Keratinocyte (primary cell): ENCODE measurements at regions not wholly inside any gene's neighbourhood (a gene's known extent, or its start where the extent isn't known, plus 50 kb on each side); places are given as distances from the start of the nearest gene placed in this dataset.

ENCODE experiments used
- DNase-seq: peaks from one replicate; pipeline ENCODE4 v3.0.0-alpha.2; 2011; ENCODE audit warnings: low read depth, missing footprints, low spot score
- FAIRE-seq: peaks from 2 replicates; lab custom pipeline; 2011; peaks lifted over from hg19 to GRCh38; lab: Jason Lieb, UNC
- H2AFZ ChIP-seq: 2 replicates; pipeline ENCODE4 v1.6.0; 2012; ENCODE audit warnings: low read length, control low read depth, inconsistent platforms; ENCODE audit not compliant: control insufficient read depth
- H3K27ac ChIP-seq: 2 replicates; pipeline ENCODE4 v1.5.1; 2011; ENCODE audit warnings: low read length; ENCODE audit not compliant: control insufficient read depth, insufficient read depth
- H3K27me3 ChIP-seq: 3 replicates; pipeline ENCODE4 v1.6.0; 2011; ENCODE audit warnings: low read length; ENCODE audit not compliant: control insufficient read depth, insufficient read depth; ENCODE audit errors: extremely low read depth
- H3K36me3 ChIP-seq, 2 experiments: 2 replicates in 1 of 2; 3 replicates in 1 of 2; pipeline ENCODE4 v1.5.1; 2011; ENCODE audit warnings: low read length in 2 of 2, mild to moderate bottlenecking in 1 of 2; ENCODE audit not compliant: control insufficient read depth in 2 of 2, insufficient read depth in 2 of 2; ENCODE audit errors: extremely low read depth in 1 of 2
- H3K4me1 ChIP-seq: 3 replicates; pipeline ENCODE4 v1.5.1; 2011; ENCODE audit warnings: low read length; ENCODE audit not compliant: control insufficient read depth, insufficient read depth; ENCODE audit errors: extremely low read depth
- H3K4me2 ChIP-seq: 3 replicates; pipeline ENCODE4 v1.6.0; 2011; ENCODE audit warnings: low read depth, low read length; ENCODE audit not compliant: control insufficient read depth, insufficient read depth; ENCODE audit errors: extremely low read depth
- H3K4me3 ChIP-seq, 3 experiments: fragments of 200-600 bp in 1 of 3; sonication (generic) in 1 of 3; 2 replicates in 2 of 3; 3 replicates in 1 of 3; pipeline ENCODE4 v1.5.1; 2011 to 2016; ENCODE audit warnings: low read length in 3 of 3, mild to moderate bottlenecking in 3 of 3, control low read depth in 2 of 3, inconsistent platforms in 1 of 3, low read depth in 1 of 3, mixed read lengths in 1 of 3, mixed run types in 1 of 3, moderate library complexity in 1 of 3; ENCODE audit not compliant: control insufficient read depth in 2 of 3, insufficient read depth in 2 of 3; ENCODE audit errors: extremely low read depth in 1 of 3
- H3K79me2 ChIP-seq: 2 replicates; pipeline ENCODE4 v1.6.0; 2012; ENCODE audit warnings: low read length; ENCODE audit not compliant: control insufficient read depth, insufficient read depth
- H3K9ac ChIP-seq: 3 replicates; pipeline ENCODE4 v1.6.0; 2011; ENCODE audit warnings: low read length; ENCODE audit not compliant: control insufficient read depth, insufficient read depth; ENCODE audit errors: extremely low read depth
- H3K9me1 ChIP-seq: 3 replicates; pipeline ENCODE4 v1.6.0; 2011; ENCODE audit warnings: low read length; ENCODE audit not compliant: control insufficient read depth, insufficient read depth; ENCODE audit errors: extremely low read depth
- H3K9me3 ChIP-seq: 2 replicates; pipeline ENCODE4 v1.5.1; 2012; ENCODE audit warnings: low read depth, low read length; ENCODE audit not compliant: control insufficient read depth
- H4K20me1 ChIP-seq: 3 replicates; pipeline ENCODE4 v1.6.0; 2011; ENCODE audit warnings: low read length; ENCODE audit not compliant: control insufficient read depth, insufficient read depth; ENCODE audit errors: extremely low read depth
- EZH2 ChIP-seq: IDR thresholded peaks from one replicate; pipeline ENCODE4 v1.6.1; 2012; ENCODE audit warnings: inconsistent platforms, mild to moderate bottlenecking, low read length, moderate library complexity
- dilution Hi-C: fragments of 300-500 bp; cut with MboI; formaldehyde crosslinking; loops from one replicate; pipeline ENCODE4 v1.7.0; 2020; ENCODE audit warnings: low sequenced_read_pairs; ENCODE audit not compliant: extremely low pct_ligation_motif_present
- TF ChIP-seq, protein P1 (sequence below), 3 experiments: IDR thresholded peaks in 1 of 3; conservative IDR thresholded peaks in 1 of 3; optimal IDR thresholded peaks in 1 of 3; 2 replicates in 2 of 3; 3 replicates in 1 of 3; pipeline versions ENCODE3 to v1.5.1; 2011; ENCODE audit warnings: low read length in 3 of 3, mild to moderate bottlenecking in 3 of 3, moderate library complexity in 2 of 3, control low read depth in 1 of 3, inconsistent platforms in 1 of 3; ENCODE audit not compliant: insufficient read depth in 2 of 3; ENCODE audit errors: extremely low read depth in 1 of 3

DNA sequence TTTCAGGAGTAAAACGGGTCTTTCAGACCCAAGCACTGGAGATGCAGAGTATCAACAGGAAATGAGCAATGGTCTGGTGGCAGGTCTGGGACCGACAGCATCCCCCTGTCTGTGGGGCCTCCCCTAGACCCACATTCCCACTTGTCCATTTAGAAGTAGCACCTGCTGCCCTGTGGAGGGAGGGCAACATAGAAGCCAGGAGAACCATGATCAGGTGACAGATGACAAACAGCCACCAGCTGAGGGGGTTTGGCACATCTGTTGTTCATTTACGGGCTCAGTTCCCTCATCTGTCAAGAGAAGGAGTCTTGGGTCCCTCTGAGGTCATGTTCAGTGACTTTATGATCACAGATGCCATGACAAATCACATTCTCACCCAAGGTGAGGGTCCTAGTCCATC lies 77.9 kb upstream of the SLC66A3 start:
- no peak for FAIRE-seq

DNA sequence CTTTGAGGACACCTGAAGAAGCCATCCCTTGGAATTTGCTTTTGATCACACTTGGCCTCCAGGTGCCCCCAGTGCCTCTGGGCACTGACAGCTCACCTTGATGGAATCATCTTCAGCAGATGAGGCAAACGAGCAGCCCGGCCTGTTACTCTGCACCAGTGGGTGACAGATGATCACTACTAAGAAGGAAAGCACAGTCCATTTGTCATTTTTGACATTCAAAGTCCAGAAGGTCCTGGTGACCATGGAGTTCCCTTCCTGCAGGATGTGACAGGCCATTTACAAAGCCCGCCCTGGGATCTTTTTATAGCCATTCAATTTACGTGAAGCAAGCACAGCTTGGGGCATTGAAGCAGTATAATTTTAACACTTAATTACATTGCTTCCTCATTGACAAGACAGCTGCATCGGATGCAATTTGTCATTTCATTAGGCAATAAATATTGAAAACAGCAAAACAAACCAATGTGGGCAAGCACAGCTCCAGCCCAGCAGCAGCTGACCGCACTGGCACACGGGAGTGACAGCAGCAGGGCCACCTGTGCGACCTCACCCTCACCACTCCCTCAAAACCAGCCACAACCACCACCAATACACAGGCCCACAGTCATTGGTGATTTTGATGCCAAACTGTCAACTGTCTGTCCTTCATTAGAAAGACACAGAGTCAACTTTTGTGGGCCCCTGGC lies 76.0 kb upstream of the SLC66A3 start:
- Histone ChIP-seq H3K27me3 (no peaks in the 10 kb centered on the region), H3K36me3 (no peaks in the 10 kb centered on the region), H4K20me1 (no peaks in the 10 kb centered on the region), H3K4me1 (no peaks in the 10 kb centered on the region), H3K79me2 (no peaks in the 10 kb centered on the region), H3K9me1 (no peaks in the 10 kb centered on the region), H3K9me3 (no peaks in the 10 kb centered on the region), H3K9ac (no peak overlapping the region), H3K4me3 (no peak overlapping the region), H3K4me2 (no peak overlapping the region), H2AFZ (no peak overlapping the region), H3K27ac (no peak overlapping the region)
- dilution Hi-C loops = no loop called here
- DNase-seq = no peak
- TF ChIP-seq, protein P1, sequence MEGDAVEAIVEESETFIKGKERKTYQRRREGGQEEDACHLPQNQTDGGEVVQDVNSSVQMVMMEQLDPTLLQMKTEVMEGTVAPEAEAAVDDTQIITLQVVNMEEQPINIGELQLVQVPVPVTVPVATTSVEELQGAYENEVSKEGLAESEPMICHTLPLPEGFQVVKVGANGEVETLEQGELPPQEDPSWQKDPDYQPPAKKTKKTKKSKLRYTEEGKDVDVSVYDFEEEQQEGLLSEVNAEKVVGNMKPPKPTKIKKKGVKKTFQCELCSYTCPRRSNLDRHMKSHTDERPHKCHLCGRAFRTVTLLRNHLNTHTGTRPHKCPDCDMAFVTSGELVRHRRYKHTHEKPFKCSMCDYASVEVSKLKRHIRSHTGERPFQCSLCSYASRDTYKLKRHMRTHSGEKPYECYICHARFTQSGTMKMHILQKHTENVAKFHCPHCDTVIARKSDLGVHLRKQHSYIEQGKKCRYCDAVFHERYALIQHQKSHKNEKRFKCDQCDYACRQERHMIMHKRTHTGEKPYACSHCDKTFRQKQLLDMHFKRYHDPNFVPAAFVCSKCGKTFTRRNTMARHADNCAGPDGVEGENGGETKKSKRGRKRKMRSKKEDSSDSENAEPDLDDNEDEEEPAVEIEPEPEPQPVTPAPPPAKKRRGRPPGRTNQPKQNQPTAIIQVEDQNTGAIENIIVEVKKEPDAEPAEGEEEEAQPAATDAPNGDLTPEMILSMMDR (optimal IDR thresholded peaks at IDR 0.05 in 1 of 3, IDR thresholded peaks at IDR 0.05 in 1 of 3, conservative IDR thresholded peaks at IDR 0.05 in 1 of 3; ENCODE audit: extremely low read depth in 1 of 3, insufficient read depth in 2 of 3, low read length in 3 of 3) = no peak
- TF ChIP-seq EZH2 = no peak
- no peak for FAIRE-seq

More for the DNA sequence above, 77.9 kb upstream of the SLC66A3 start:
- Histone ChIP-seq H3K9ac (no peak overlapping the region), H3K27me3 (no peaks in the 10 kb centered on the region), H3K4me3 (no peak overlapping the region), H2AFZ (no peak overlapping the region), H3K4me2 (no peak overlapping the region), H3K36me3 (no peaks in the 10 kb centered on the region), H3K9me3 (no peaks in the 10 kb centered on the region), H3K9me1 (no peaks in the 10 kb centered on the region), H4K20me1 (no peaks in the 10 kb centered on the region), H3K4me1 (no peaks in the 10 kb centered on the region), H3K79me2 (no peaks in the 10 kb centered on the region), H3K27ac (no peak overlapping the region)
- dilution Hi-C loops = no loop called here
- DNase-seq = no peak
- no peak for TF ChIP-seq EZH2
- TF ChIP-seq, protein P1 (optimal IDR thresholded peaks at IDR 0.05 in 1 of 3, IDR thresholded peaks at IDR 0.05 in 1 of 3, conservative IDR thresholded peaks at IDR 0.05 in 1 of 3; ENCODE audit: extremely low read depth in 1 of 3, insufficient read depth in 2 of 3, low read length in 3 of 3) = no peak
